ENCODE measurements at regions not wholly inside any gene's neighbourhood (a gene's known extent, or its start where the extent isn't known, plus 50 kb on each side); places are given as distances from the start of the nearest gene placed in this dataset.

GRCh38 chr1:47651311-47652089 lies 213.7 kb downstream of the FOXD2 start:
- TF ChIP-seq POLR2A (IDR thresholded peaks at IDR 0.05; ENCODE audit: low read depth, low read length) = no peak
- no peak for TF ChIP-seq TAF1 (IDR thresholded peaks at IDR 0.05; ENCODE audit: borderline replicate concordance, low read depth, low read length)
- no peak for TF ChIP-seq POLR2AphosphoS5 (IDR thresholded peaks at IDR 0.05; ENCODE audit: low read depth, low read length)
